ENCODE measurements at regions not wholly inside any gene's neighbourhood (a gene's known extent, or its start where the extent isn't known, plus 50 kb on each side); places are given as distances from the start of the nearest gene placed in this dataset.

DNA sequence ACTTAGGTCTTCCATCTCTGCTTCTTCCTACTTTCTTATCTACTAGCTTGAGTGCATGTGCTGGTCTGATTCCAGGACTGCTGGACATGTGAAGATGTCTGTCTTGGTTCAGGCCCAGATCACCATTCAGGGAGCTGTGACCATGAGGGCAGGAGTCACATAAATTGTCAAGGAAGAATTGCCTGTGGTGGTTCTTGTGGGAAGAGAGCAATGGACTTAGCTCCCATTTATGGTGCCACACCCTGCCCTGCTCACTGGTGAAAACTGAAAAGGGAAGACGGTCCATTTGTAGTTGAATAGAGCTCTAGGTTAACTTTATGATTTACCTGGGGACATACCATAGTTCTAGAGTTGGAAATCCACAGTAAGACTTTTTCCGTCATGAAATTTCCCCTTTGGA is 244.3 kb upstream of the ZNF608 start:
- ChIA-PET CTCF (ENCODE audit: unreplicated experiment) (interaction anchor here (0.7 to 0.9 kb wide), 2 partner anchors 9 to 535 kb away, joined by 3 read pairs; no protein-coding TSS in a partner anchor), POLR2A (interaction anchor here (0.6 to 3.1 kb wide), 6 partner anchors 9 to 337 kb away, joined by 3 to 19 read pairs (median 8); no protein-coding TSS in a partner anchor)
- TF ChIP-seq EZH2phosphoT487 (IDR thresholded peaks at IDR 0.05; ENCODE audit: borderline replicate concordance, low read depth, low read length), result no peak
- TF ChIP-seq CTCF (conservative IDR thresholded peaks at IDR 0.05; ENCODE audit: low read length), result no peak
- no peak overlapping the region for H3K4me2 ChIP-seq (ENCODE audit: low read length)
- H3K79me2 ChIP-seq (ENCODE audit: insufficient read depth, low read depth, low read length), result no peaks in the 10 kb centered on the region
- H3K4me1 ChIP-seq (ENCODE audit: insufficient read depth, low read length, poor library complexity, severe bottlenecking), result peaks cover 18% of the 10 kb centered on the region
- peaks cover 20% of the 10 kb centered on the region; the same call in 1 of the 2 replicates for H3K36me3 ChIP-seq (ENCODE audit: insufficient read depth, low read length)
- H4K20me1 ChIP-seq (ENCODE audit: insufficient read depth, low read length), result no peaks in the 10 kb centered on the region
- no peak overlapping the region for H3K4me3 ChIP-seq (ENCODE audit: low read depth, low read length, poor library complexity, severe bottlenecking)
- no TSS peak for BruUV-seq (replicated peaks)
- no peak overlapping the region for H3K27ac ChIP-seq (ENCODE audit: low read depth, low read length, poor library complexity, severe bottlenecking)
- no peak for DNase-seq (ENCODE audit: low spot score)
- intact Hi-C loops (cut with micrococcal nuclease; ENCODE audit: unreplicated experiment), result no loop called here
- H3K9me3 ChIP-seq (ENCODE audit: low read length), result peaks cover 44% of the 10 kb centered on the region; the same call in 1 of the 2 replicates
- H3K9me2 ChIP-seq (ENCODE audit: insufficient read depth, low read length), result no peaks in the 10 kb centered on the region
- no peak overlapping the region for H2AFZ ChIP-seq (ENCODE audit: low read length)

DNA sequence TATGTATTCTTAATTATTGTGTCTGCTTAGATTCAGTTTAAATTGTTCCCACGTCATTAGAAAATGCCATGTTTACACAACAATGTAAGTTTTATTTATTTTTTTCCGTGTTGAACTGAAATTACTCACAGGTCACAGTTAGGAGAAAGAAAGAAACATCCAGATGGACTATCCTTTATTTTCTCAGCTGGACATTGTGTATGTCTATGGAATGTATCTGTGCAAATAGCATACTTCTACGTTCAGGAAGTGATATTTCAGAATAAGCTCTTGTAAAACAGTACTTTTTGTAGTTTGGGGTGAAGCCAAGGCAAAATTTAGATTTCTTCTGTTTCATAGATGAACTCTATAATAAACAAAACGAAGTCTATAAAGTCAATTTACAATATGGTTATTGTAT is 249.0 kb upstream of the ZNF608 start:
- Histone ChIP-seq H3K36me3 (ENCODE audit: insufficient read depth, low read length) (no peaks in the 10 kb centered on the region; the same call in 1 of the 2 replicates), H3K27ac (ENCODE audit: low read depth, low read length, poor library complexity, severe bottlenecking) (no peak overlapping the region), H3K79me2 (ENCODE audit: insufficient read depth, low read depth, low read length) (no peaks in the 10 kb centered on the region), H3K4me3 (ENCODE audit: low read depth, low read length, poor library complexity, severe bottlenecking) (no peak overlapping the region), H2AFZ (ENCODE audit: low read length) (peak overlapping the region; percentile 52; the same call in 1 of the 2 replicates), H3K9me2 (ENCODE audit: insufficient read depth, low read length) (no peaks in the 10 kb centered on the region), H3K4me2 (ENCODE audit: low read length) (no peak overlapping the region), H3K4me1 (ENCODE audit: insufficient read depth, low read length, poor library complexity, severe bottlenecking) (peaks cover 43% of the 10 kb centered on the region), H3K9me3 (ENCODE audit: low read length) (peaks cover 8% of the 10 kb centered on the region; the same call in 1 of the 2 replicates), H4K20me1 (ENCODE audit: insufficient read depth, low read length) (no peaks in the 10 kb centered on the region)
- POLR2A ChIA-PET, result interaction anchor here (0.7 to 4.4 kb wide), 4 partner anchors 10 to 470 kb away, joined by 3 to 29 read pairs (median 3); no protein-coding TSS in a partner anchor
- CTCF ChIA-PET (ENCODE audit: unreplicated experiment), result no interaction called here
- intact Hi-C loops (cut with micrococcal nuclease; ENCODE audit: unreplicated experiment), result no loop called here
- TF ChIP-seq CTCF (conservative IDR thresholded peaks at IDR 0.05; ENCODE audit: low read length) (no peak), EZH2phosphoT487 (IDR thresholded peaks at IDR 0.05; ENCODE audit: borderline replicate concordance, low read depth, low read length) (no peak)
- BruUV-seq (replicated peaks), result no TSS peak
- no peak for DNase-seq (ENCODE audit: low spot score)

DNA sequence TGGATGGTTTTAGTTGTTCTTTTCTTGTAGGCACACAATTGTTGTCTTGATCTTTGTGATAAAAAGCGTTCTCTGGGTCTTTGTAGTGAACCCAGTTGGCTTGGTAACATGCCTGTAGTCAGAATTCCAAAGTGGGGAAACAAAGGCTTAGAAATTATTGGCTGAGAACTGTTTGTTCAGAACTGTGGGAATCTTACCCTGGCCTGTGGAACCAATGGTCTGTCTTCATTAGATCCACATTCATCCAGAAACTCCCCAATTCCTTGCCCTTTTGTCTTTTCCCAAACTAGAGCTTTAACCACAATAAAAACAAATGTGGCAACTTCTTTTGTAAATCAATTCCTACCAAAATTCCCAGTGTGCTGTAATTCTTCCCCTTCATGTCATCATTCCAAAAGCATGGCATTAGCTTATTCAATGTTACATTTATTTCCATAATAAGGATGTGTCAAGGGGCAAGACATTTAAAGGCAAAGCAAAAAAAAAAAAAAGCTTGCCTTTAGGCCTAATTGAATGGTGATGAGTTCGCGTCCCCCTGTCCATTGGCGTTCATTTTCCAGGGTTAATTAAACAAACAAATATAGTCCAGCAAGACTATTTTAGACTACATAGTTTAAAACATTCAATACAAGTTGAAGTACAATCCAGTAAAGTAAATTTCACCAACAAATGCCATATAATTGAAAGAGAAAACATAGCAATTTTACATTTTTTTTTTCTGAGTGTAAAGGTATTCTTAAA is 249.8 kb upstream of the ZNF608 start:
- no peak overlapping the region for H3K27ac ChIP-seq (ENCODE audit: low read depth, low read length, poor library complexity, severe bottlenecking)
- POLR2A ChIA-PET, result interaction anchor here (0.6 to 4.4 kb wide), 6 partner anchors 10 to 345 kb away, joined by 3 to 29 read pairs (median 3); no protein-coding TSS in a partner anchor
- CTCF ChIA-PET (ENCODE audit: unreplicated experiment), result no interaction called here
- H3K9me2 ChIP-seq (ENCODE audit: insufficient read depth, low read length), result no peaks in the 10 kb centered on the region
- no peak for TF ChIP-seq EZH2phosphoT487 (IDR thresholded peaks at IDR 0.05; ENCODE audit: borderline replicate concordance, low read depth, low read length)
- H3K36me3 ChIP-seq (ENCODE audit: insufficient read depth, low read length), result no peaks in the 10 kb centered on the region
- no peaks in the 10 kb centered on the region for H4K20me1 ChIP-seq (ENCODE audit: insufficient read depth, low read length)
- H3K4me3 ChIP-seq (ENCODE audit: low read depth, low read length, poor library complexity, severe bottlenecking), result no peak overlapping the region
- intact Hi-C loops (cut with micrococcal nuclease; ENCODE audit: unreplicated experiment), result no loop called here
- no peak overlapping the region for H3K4me2 ChIP-seq (ENCODE audit: low read length)
- peaks cover 8% of the 10 kb centered on the region; the same call in 1 of the 2 replicates for H3K9me3 ChIP-seq (ENCODE audit: low read length)
- BruUV-seq (replicated peaks), result no TSS peak
- peak overlapping the region; percentile 52 for H2AFZ ChIP-seq (ENCODE audit: low read length)
- no peak for DNase-seq (ENCODE audit: low spot score)
- peaks cover 51% of the 10 kb centered on the region for H3K4me1 ChIP-seq (ENCODE audit: insufficient read depth, low read length, poor library complexity, severe bottlenecking)
- H3K79me2 ChIP-seq (ENCODE audit: insufficient read depth, low read depth, low read length), result no peaks in the 10 kb centered on the region
